GM13976 (cell line): ENCODE measurements at regions not wholly inside any gene's neighbourhood (a gene's known extent, or its start where the extent isn't known, plus 50 kb on each side); places are given as distances from the start of the nearest gene placed in this dataset.

ENCODE experiments used
- DNase-seq: peaks from one replicate; pipeline ENCODE4 v3.0.0; 2012; ENCODE audit warnings: low spot score
- CTCF ChIP-seq: IDR thresholded peaks from 2 replicates; pipeline ENCODE4 v1.5.1; 2012; ENCODE audit warnings: borderline replicate concordance, mild to moderate bottlenecking; ENCODE audit not compliant: insufficient read depth; ENCODE audit errors: extremely low read depth, missing control alignments, control extremely low read depth
- in situ Hi-C: fragments of 300-500 bp; cut with MboI; formaldehyde crosslinking; loops from one replicate; pipeline ENCODE4 v1.12.0; 2022; ENCODE audit warnings: low sequenced_read_pairs, mixed read lengths, inconsistent platforms; ENCODE audit not compliant: unreplicated experiment

- no peak for DNase-seq
- TF ChIP-seq CTCF: no peak
- in situ Hi-C loops: no loop called here
Observed at GRCh38 chr7:88686468-88687229, 72.9 kb upstream of the ZNF804B start.

- no peak for DNase-seq
- in situ Hi-C loops: no loop called here
- TF ChIP-seq CTCF: no peak
Observed at GRCh38 chr7:88681682-88682081, 77.8 kb upstream of the ZNF804B start.

GRCh38 chr7:88670536-88670935, 89.0 kb upstream of the ZNF804B start:
- DNase-seq: no peak
- TF ChIP-seq CTCF: no peak
- in situ Hi-C loops: no loop called here

- TF ChIP-seq CTCF: no peak
- in situ Hi-C loops: no loop called here
- peak; percentile 20 for DNase-seq
Observed at GRCh38 chr7:88669913-88670312, 89.6 kb upstream of the ZNF804B start.

- TF ChIP-seq CTCF: no peak
- no peak for DNase-seq
- in situ Hi-C loops: no loop called here
Observed at GRCh38 chr7:88668591-88668990, 90.9 kb upstream of the ZNF804B start.

- no peak for DNase-seq
- in situ Hi-C loops: no loop called here
- TF ChIP-seq CTCF: no peak
Observed at GRCh38 chr7:88666626-88667025, 92.9 kb upstream of the ZNF804B start.
